Peyer's patch (tissue), 4 donors: ENCODE measurements at regions not wholly inside any gene's neighbourhood (a gene's known extent, or its start where the extent isn't known, plus 50 kb on each side); places are given as distances from the start of the nearest gene placed in this dataset.

Experiments used
- DNase-seq, 3 donors: peaks; one replicate each; pipeline ENCODE4 v3.0.0-alpha.2; 2017 to 2019
- H3K27ac ChIP-seq, 4 donors: fragments of 200-600 bp; sonication (generic); one replicate each; pipeline ENCODE4 v1.5.1; 2016 to 2019
- H3K27me3 ChIP-seq, 2 donors: fragments of 200-600 bp; sonication (generic); one replicate each; pipeline ENCODE4 v1.5.1; 2019
- H3K36me3 ChIP-seq, 3 donors: fragments of 200-600 bp; sonication (generic); one replicate each; pipeline ENCODE4 v1.5.1; 2016 to 2019
- H3K4me1 ChIP-seq, 4 donors: fragments of 200-600 bp; sonication (generic); one replicate each; pipeline ENCODE4 v1.5.1; 2016 to 2019
- H3K4me3 ChIP-seq, 4 donors: fragments of 200-600 bp; sonication (generic); 1 replicate in 3 of 4; 2 replicates in 1 of 4; pipeline ENCODE4 v1.5.1; 2016 to 2019; ENCODE audit warnings: mild to moderate bottlenecking in 1 of 4
- H3K9me3 ChIP-seq, 4 donors: fragments of 200-600 bp; sonication (generic); one replicate each; pipeline ENCODE4 v1.5.1; 2016 to 2019; ENCODE audit warnings: mild to moderate bottlenecking in 1 of 4
- CTCF ChIP-seq, 6 experiments: fragments of 450-650 bp in 4 of 6; fragments of 200-600 bp in 2 of 6; sonication (generic) in 1 of 6; IDR thresholded peaks; one replicate each; pipeline ENCODE4 v1.5.1; 2017 to 2019; ENCODE audit warnings: antibody characterized with exemption in 6 of 6, mild to moderate bottlenecking in 3 of 6, moderate library complexity in 1 of 6
- POLR2A ChIP-seq, 2 donors: fragments of 450-650 bp; IDR thresholded peaks; one replicate each; pipeline ENCODE4 v1.5.1; 2017; ENCODE audit warnings: antibody characterized with exemption in 2 of 2, mild to moderate bottlenecking in 2 of 2, moderate library complexity in 2 of 2

- DNase-seq = no peak
- H3K9me3 ChIP-seq = peaks cover 0 to 2% (median 0%) of the 10 kb centered on the region in 4 donors
- no peaks in the 10 kb centered on the region for H3K27me3 ChIP-seq
- peak overlapping the region in 1 of 4 donors; percentile 42 for H3K27ac ChIP-seq
- no peaks in the 10 kb centered on the region for H3K36me3 ChIP-seq
- TF ChIP-seq POLR2A (IDR thresholded peaks at IDR 0.05) (no peak), CTCF (IDR thresholded peaks at IDR 0.05) (no peak)
- no peak overlapping the region for H3K4me3 ChIP-seq
- no peaks in the 10 kb centered on the region for H3K4me1 ChIP-seq
Measured at GRCh38 chr7:142372727-142373126, 114.9 kb upstream of the PRSS58 start.

GRCh38 chr7:142371586-142372377, 113.9 kb upstream of the PRSS58 start:
- H3K9me3 ChIP-seq = peaks cover 0 to 2% (median 0%) of the 10 kb centered on the region in 4 donors
- H3K4me3 ChIP-seq = no peak overlapping the region
- no peak overlapping the region for H3K27ac ChIP-seq
- TF ChIP-seq CTCF (IDR thresholded peaks at IDR 0.05) (no peak), POLR2A (IDR thresholded peaks at IDR 0.05) (no peak)
- H3K4me1 ChIP-seq = no peaks in the 10 kb centered on the region
- no peaks in the 10 kb centered on the region for H3K36me3 ChIP-seq
- no peaks in the 10 kb centered on the region for H3K27me3 ChIP-seq
- no peak for DNase-seq

DNA sequence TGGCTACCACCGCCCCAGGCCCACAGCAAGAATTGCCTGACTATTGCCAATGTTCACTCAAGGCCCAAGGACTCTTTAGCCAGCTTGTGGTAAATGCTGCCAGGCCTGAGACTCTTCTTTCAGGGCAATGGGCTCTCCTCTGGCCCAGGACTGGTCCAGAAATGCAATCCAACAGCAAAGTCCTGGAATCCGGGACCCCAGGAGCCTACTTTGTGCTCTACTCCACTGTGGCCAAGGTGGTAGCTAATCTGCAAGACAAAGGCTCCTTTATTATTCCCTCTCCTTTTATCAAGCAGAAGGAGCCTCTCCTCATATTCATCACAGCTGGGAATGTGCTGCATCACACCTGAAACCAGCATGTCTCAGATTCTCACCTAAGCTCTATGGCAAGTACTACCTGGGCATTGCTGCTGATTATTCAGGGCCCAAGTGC, 107.6 kb upstream of the PRSS58 start:
- TF ChIP-seq CTCF (IDR thresholded peaks at IDR 0.05) (no peak), POLR2A (IDR thresholded peaks at IDR 0.05) (no peak)
- H3K27ac ChIP-seq = no peak overlapping the region
- H3K27me3 ChIP-seq = no peaks in the 10 kb centered on the region
- no peak overlapping the region for H3K4me3 ChIP-seq
- H3K36me3 ChIP-seq = no peaks in the 10 kb centered on the region
- DNase-seq = no peak
- no peaks in the 10 kb centered on the region for H3K4me1 ChIP-seq
- peaks cover 0 to 2% (median 0%) of the 10 kb centered on the region in 4 donors for H3K9me3 ChIP-seq

DNA sequence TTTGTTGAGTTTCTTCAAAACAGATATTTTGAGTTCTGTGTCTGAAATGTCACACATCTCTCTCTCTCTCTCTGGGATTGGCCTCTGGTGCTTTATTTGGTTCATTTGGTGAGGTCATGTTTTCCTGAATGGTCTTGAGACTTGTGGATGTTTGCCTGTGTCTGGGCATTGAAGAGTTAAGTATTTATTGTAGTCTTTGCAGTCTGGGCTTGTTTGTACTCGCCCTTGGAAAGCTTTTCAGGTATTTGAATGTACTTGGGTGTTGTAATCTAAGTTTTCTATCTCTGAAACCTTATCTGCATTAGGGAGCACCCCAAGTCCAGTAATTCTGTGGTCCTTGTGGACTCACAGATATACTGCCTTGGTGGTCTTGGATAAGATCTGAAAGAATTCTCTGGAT, 106.7 kb upstream of the PRSS58 start:
- Histone ChIP-seq H3K36me3 (no peaks in the 10 kb centered on the region), H3K9me3 (peaks cover 0 to 2% (median 0%) of the 10 kb centered on the region in 4 donors), H3K27me3 (no peaks in the 10 kb centered on the region), H3K4me3 (no peak overlapping the region), H3K4me1 (no peaks in the 10 kb centered on the region), H3K27ac (no peak overlapping the region)
- DNase-seq = no peak
- TF ChIP-seq CTCF (IDR thresholded peaks at IDR 0.05) (no peak), POLR2A (IDR thresholded peaks at IDR 0.05) (no peak)

GRCh38 chr7:142362349-142362748, 104.5 kb upstream of the PRSS58 start:
- TF ChIP-seq POLR2A (IDR thresholded peaks at IDR 0.05) = no peak
- no peak for TF ChIP-seq CTCF (IDR thresholded peaks at IDR 0.05)
- no peak overlapping the region for H3K27ac ChIP-seq
- H3K9me3 ChIP-seq = no peaks in the 10 kb centered on the region
- no peaks in the 10 kb centered on the region for H3K27me3 ChIP-seq
- no peak overlapping the region for H3K4me3 ChIP-seq
- DNase-seq = no peak
- H3K4me1 ChIP-seq = no peaks in the 10 kb centered on the region
- no peaks in the 10 kb centered on the region for H3K36me3 ChIP-seq
